Epithelial cell of esophagus (primary cell): ENCODE measurements at regions not wholly inside any gene's neighbourhood (a gene's known extent, or its start where the extent isn't known, plus 50 kb on each side); places are given as distances from the start of the nearest gene placed in this dataset.

Experiments
- DNase-seq: peaks from one replicate; pipeline ENCODE4 v3.0.0; 2010; ENCODE audit warnings: low read depth
- H3K4me3 ChIP-seq: 2 replicates; pipeline ENCODE4 v1.5.1; 2011; ENCODE audit warnings: mild to moderate bottlenecking, low read length, control low read depth
- TF ChIP-seq, protein P1 (sequence below): IDR thresholded peaks from 2 replicates; pipeline ENCODE4 v1.5.1; 2011; ENCODE audit warnings: low read depth, mild to moderate bottlenecking, low read length, control low read depth, inconsistent platforms; ENCODE audit not compliant: insufficient read depth; ENCODE audit errors: missing control alignments

DNA sequence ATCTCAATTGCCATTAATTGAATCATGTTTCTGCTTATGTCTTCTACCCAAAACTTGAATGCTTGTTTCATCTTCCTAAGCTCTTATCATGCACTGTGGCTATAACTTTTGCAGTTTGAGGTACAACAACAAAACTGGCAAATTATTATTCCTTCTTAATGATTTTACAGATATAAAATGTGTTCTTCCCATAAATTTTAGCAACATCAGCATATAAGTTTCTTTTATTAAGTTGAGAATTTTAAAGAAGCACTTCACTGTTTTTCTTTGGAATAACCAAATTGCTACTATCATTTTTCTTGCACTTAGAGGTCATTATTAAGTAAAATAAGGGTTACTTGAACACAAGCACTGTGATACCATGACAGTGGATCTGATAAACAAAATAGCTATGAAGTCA, 862.6 kb upstream of the CADM2 start:
- no peak for DNase-seq
- TF ChIP-seq, protein P1, sequence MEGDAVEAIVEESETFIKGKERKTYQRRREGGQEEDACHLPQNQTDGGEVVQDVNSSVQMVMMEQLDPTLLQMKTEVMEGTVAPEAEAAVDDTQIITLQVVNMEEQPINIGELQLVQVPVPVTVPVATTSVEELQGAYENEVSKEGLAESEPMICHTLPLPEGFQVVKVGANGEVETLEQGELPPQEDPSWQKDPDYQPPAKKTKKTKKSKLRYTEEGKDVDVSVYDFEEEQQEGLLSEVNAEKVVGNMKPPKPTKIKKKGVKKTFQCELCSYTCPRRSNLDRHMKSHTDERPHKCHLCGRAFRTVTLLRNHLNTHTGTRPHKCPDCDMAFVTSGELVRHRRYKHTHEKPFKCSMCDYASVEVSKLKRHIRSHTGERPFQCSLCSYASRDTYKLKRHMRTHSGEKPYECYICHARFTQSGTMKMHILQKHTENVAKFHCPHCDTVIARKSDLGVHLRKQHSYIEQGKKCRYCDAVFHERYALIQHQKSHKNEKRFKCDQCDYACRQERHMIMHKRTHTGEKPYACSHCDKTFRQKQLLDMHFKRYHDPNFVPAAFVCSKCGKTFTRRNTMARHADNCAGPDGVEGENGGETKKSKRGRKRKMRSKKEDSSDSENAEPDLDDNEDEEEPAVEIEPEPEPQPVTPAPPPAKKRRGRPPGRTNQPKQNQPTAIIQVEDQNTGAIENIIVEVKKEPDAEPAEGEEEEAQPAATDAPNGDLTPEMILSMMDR: no peak
- H3K4me3 ChIP-seq: no peak overlapping the region

DNA sequence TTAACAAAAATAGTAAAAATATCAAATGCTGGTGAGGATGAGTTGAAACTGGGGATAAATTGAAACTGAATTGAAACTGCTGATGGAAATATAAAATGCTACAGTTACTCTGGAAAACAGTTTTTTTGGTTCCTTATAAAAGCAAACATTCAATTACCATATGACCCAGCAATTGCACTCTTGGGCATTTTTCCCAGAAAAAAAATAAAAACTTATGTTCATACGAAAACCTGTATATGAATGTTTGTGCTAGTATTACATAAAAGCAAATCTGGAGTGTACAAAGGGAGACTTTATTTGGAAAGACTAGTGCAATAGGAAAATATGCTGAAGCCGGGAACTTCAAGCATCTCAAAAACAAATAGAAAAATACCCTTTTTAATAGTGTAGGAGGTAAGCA, 857.9 kb upstream of the CADM2 start:
- no peak overlapping the region for H3K4me3 ChIP-seq
- DNase-seq: no peak
- TF ChIP-seq, protein P1: no peak

DNA sequence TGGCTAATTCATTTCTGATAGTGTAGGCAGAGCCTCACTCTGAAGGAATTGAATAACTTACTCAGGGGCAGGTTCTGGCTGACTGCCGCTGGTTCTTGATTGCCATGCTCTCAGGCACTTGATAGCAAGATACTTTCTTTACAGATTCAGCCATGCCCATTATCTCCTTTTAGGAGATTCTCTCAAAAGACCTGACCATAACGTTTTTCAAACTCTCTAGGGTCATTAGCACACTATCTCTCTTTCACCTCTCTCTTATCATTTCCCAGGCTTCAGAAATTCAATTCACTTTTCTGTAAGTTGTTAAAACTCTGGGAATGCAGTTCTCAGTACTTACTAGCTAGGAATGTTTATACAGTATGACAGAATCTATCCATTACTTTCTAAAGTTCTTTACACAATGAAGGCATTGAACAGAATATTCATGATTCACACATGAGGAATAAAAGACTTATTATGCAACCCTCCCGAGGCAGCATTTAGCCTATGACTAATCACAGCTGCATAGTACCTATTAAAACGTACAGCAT, 850.3 kb upstream of the CADM2 start:
- TF ChIP-seq, protein P1: no peak
- no peak overlapping the region for H3K4me3 ChIP-seq
- peak; percentile 91 for DNase-seq

- no peak for DNase-seq
- no peak overlapping the region for H3K4me3 ChIP-seq
- TF ChIP-seq, protein P1: no peak
These were observed 848.9 kb upstream of the CADM2 start for GRCh38 chr3:84109911-84110310.

DNA sequence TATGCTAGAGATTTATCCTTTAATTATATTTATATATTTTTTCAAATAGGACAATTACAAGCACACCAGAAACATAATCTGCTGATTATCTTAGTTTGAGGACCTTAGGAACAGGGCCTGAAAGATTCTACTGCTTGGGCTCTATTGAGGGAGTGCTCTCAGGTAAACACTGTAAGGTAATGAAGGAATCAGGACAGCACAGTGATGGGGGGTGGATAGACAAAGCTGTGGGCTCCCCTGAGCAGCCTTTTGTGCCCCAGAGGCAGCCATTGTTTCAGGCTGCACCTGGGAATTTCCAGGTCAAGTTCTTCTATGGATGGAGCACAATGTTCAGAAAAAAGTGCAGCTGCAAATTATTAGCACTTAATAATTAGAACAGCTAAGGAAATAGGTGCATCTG, 848.0 kb upstream of the CADM2 start:
- TF ChIP-seq, protein P1: no peak
- H3K4me3 ChIP-seq: no peak overlapping the region
- no peak for DNase-seq

DNA sequence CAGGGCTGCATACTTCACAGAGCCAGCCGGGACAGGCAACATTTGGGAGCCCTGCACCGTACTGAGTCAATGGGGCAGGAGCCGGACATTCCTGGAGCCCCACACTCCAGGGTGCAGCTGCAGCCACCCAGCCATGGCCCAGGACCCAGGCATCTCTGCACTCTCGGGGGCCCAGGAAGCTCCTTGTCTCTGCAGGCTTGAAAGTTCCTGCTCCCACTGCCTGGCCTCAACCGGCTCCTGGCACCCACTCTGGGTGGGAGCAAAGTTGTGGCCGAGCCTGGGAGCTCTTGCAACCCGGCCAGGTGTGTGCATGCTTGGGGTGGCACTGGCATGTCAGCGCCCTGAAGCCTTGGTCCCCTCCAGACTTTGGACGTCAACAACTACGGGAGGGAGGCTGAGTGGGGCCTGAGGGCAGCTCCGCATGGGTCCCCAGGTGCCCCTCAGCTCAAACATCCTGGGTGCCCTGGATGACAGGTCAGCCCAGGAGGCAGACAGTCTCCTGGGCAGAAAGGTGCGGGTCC, 833.5 kb upstream of the CADM2 start:
- H3K4me3 ChIP-seq: no peak overlapping the region
- no peak for DNase-seq

More for the DNA sequence above, 833.5 kb upstream of the CADM2 start:
- TF ChIP-seq, protein P1: no peak
